AG04450 (cell line): ENCODE measurements at regions not wholly inside any gene's neighbourhood (a gene's known extent, or its start where the extent isn't known, plus 50 kb on each side); places are given as distances from the start of the nearest gene placed in this dataset.

Source experiments
- CTCF ChIA-PET: fragments of 300-600, 350-600 bp; formaldehyde crosslinking; extraction: SDS; loops from one replicate; lab custom pipeline; 2022; ENCODE audit warnings: antibody characterized with exemption, inconsistent platforms; lab: Charles Lee
- POLR2A ChIA-PET: fragments of 350-600 bp; formaldehyde crosslinking; extraction: SDS; loops from one replicate; lab custom pipeline; 2021; ENCODE audit warnings: antibody characterized with exemption, inconsistent platforms; lab: Yijun Ruan, JAX
- DNase-seq: peaks from one replicate; pipeline ENCODE4 v3.0.0-alpha.2; 2011; ENCODE audit warnings: low read depth, low spot score
- H3K27ac ChIP-seq: one replicate; pipeline ENCODE4 v1.5.1; 2012; ENCODE audit warnings: low read depth, low read length, control low read depth
- H3K27me3 ChIP-seq: one replicate; pipeline ENCODE4 v1.6.0; 2012; ENCODE audit warnings: low read length; ENCODE audit not compliant: control insufficient read depth, insufficient read depth
- H3K4me3 ChIP-seq: 2 replicates; pipeline ENCODE4 v1.5.1; 2011; ENCODE audit warnings: mild to moderate bottlenecking, low read depth, low read length, control low read depth
- H3K9me3 ChIP-seq: 2 replicates; pipeline ENCODE4 v1.5.1; 2012; ENCODE audit warnings: low read length; ENCODE audit not compliant: control insufficient read depth, insufficient read depth
- TF ChIP-seq, protein P1 (sequence below): IDR thresholded peaks from 2 replicates; pipeline ENCODE4 v1.5.1; 2011; ENCODE audit warnings: low read depth, low read length, control low read depth, inconsistent platforms

DNA sequence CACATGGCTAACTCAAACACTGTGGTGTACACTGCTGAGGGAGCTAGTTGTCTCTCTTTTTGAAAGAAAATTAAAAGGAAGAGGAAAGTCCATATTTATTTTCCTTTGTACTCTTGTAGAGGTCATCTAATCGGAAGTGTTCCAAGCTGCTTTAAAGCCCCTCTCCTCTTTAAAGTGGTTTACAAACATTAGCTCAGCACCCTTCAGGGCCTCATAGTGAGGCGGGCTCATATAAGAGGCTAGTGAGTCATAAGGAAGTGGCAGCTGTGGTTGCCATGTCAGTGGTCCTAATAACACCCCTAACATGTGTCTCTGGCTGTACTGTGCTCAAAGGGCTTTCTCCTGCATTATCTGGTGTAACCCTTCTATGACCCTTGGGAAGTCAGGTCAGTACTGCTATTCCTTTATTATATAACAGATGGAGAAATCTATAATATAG is 104.4 kb upstream of the SERBP1 start:
- H3K27ac ChIP-seq = no peak overlapping the region
- ChIA-PET POLR2A (interaction anchor here (0.8 to 2.0 kb wide), 2 partner anchors 148 to 151 kb away, joined by 3 to 13 read pairs; partner anchors contain the start of gene GADD45A), CTCF (interaction anchor here (0.6 to 11.3 kb wide), 42 partner anchors 9 to 574 kb away, joined by 3 to 456 read pairs (median 6); partner anchors contain the start of gene GADD45A)

DNA sequence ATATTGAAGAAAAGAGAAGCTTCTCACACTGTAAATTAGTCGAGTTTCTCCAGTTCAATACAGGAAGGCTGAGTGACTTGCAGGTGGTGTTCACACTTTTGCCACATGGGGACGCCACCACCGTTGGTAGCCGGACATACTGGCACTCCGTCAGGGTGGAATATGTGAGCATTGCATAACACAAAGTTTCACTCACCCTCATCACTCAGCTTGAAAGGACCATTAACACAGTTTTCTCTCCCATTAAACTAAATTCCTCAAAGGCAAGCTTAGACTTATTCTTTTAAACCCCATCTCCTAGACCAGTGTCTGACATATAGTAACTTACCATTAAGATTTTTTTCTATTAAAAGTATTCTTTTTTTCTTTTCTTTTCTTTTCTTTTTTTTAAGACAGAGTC is 105.3 kb upstream of the SERBP1 start:
- CTCF ChIA-PET = interaction anchor here (0.6 to 11.3 kb wide), 54 partner anchors 8 to 573 kb away, joined by 3 to 456 read pairs (median 5); partner anchors contain the start of gene GADD45A
- H3K27me3 ChIP-seq = no peaks in the 10 kb centered on the region
- no peaks in the 10 kb centered on the region for H3K9me3 ChIP-seq
- H3K27ac ChIP-seq = no peak overlapping the region
- peak; percentile 65 for DNase-seq
- no peak overlapping the region for H3K4me3 ChIP-seq
- TF ChIP-seq, protein P1, sequence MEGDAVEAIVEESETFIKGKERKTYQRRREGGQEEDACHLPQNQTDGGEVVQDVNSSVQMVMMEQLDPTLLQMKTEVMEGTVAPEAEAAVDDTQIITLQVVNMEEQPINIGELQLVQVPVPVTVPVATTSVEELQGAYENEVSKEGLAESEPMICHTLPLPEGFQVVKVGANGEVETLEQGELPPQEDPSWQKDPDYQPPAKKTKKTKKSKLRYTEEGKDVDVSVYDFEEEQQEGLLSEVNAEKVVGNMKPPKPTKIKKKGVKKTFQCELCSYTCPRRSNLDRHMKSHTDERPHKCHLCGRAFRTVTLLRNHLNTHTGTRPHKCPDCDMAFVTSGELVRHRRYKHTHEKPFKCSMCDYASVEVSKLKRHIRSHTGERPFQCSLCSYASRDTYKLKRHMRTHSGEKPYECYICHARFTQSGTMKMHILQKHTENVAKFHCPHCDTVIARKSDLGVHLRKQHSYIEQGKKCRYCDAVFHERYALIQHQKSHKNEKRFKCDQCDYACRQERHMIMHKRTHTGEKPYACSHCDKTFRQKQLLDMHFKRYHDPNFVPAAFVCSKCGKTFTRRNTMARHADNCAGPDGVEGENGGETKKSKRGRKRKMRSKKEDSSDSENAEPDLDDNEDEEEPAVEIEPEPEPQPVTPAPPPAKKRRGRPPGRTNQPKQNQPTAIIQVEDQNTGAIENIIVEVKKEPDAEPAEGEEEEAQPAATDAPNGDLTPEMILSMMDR = peak; percentile 99
- POLR2A ChIA-PET = interaction anchor here (0.9 to 2.0 kb wide), 2 partner anchors 150 to 225 kb away, joined by 4 to 13 read pairs; partner anchors contain the start of gene GADD45A

More for the DNA sequence above, 104.4 kb upstream of the SERBP1 start:
- no peaks in the 10 kb centered on the region for H3K27me3 ChIP-seq
- no peak overlapping the region for H3K4me3 ChIP-seq
- no peak for DNase-seq
- TF ChIP-seq, protein P1 = no peak
- no peaks in the 10 kb centered on the region for H3K9me3 ChIP-seq

DNA sequence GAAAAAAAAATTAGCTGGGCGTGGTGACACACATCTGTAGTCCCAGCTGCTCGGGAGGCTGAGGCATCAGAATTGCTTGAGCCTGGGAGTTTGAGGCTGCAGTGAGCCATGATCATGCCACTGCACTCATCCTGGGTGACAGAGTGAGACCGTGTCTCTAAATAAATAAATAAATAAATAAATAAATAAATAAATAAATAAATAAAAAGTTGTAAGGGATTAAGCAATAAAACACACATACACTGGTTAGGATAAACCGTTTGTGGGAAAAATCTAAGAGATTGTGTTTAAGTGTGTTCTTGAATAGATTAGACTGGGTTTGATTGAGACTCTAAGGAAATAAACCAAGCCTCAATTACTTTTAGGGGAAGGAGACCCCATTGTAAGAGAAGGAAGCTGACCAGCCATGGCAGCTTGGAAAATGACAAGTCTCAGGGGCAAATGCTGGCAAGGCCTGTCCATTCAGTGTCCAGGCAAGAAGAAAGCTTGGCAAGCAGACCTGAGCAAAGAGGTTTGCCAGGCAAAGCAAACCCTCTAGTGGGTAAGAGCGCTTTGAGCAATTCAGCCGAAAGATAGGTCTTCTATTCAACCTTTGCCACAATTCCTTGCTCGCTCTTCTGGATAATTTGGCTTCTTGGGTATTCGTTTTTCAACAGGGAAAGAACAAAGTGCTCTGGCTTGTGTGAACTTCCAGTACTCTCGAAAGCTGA is 106.9 kb upstream of the SERBP1 start:
- ChIA-PET CTCF (interaction anchor here (1.0 to 11.3 kb wide), 6 partner anchors 14 to 229 kb away, joined by 3 to 456 read pairs (median 28); no protein-coding TSS in a partner anchor), POLR2A (interaction anchor here (0.6 kb wide), 1 partner anchor 150 kb away, joined by 3 read pairs; no protein-coding TSS in a partner anchor)
- H3K27me3 ChIP-seq = no peaks in the 10 kb centered on the region
- H3K4me3 ChIP-seq = no peak overlapping the region
- H3K27ac ChIP-seq = no peak overlapping the region
- H3K9me3 ChIP-seq = no peaks in the 10 kb centered on the region
- DNase-seq = no peak
- TF ChIP-seq, protein P1 = no peak

DNA sequence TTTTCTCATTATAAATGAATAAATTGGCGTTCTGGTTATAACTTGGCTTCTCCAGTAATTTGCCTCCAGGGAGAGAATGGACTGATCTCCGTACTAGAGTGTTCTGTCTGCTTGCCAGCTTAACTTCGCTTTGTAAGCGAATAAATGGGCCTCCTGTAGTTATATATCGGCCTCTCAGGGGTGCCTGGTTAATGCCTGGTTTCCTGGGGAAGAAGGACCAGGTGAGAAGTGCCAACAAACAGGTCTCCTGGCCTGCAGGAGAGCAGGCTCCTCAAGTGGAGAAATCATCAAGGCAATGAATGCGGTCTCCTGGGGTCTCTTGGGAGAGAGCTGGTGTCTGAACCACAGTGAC is 107.4 kb upstream of the SERBP1 start:
- Histone ChIP-seq H3K27me3 (no peaks in the 10 kb centered on the region), H3K27ac (no peak overlapping the region), H3K4me3 (no peak overlapping the region), H3K9me3 (no peaks in the 10 kb centered on the region)
- CTCF ChIA-PET = interaction anchor here (1.0 to 11.3 kb wide), 3 partner anchors 21 to 219 kb away, joined by 3 to 456 read pairs (median 3); no protein-coding TSS in a partner anchor
- POLR2A ChIA-PET = no interaction called here
- TF ChIP-seq, protein P1 = no peak
- no peak for DNase-seq
